ENCODE measurements at regions not wholly inside any gene's neighbourhood (a gene's known extent, or its start where the extent isn't known, plus 50 kb on each side); places are given as distances from the start of the nearest gene placed in this dataset.

DNA sequence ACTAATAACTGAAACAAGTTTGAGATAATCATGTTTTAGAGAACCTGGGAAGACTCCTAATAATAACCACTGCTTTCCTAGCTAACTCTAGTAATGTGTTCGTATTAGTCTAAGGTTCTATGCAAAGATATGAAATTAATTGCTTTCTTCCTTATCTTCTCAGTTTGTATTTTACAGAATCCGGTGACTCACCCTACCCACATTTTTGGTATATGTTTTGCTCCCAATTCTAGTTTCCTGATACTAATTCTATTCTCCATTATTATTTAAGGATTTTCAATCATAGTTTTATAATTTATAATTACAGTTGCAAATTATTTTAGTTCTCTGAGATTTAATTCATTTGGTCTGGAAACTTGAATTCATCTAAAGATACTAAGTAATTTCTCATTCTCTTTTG is 394.6 kb upstream of the SETBP1 start:
- TF ChIP-seq, protein P1, sequence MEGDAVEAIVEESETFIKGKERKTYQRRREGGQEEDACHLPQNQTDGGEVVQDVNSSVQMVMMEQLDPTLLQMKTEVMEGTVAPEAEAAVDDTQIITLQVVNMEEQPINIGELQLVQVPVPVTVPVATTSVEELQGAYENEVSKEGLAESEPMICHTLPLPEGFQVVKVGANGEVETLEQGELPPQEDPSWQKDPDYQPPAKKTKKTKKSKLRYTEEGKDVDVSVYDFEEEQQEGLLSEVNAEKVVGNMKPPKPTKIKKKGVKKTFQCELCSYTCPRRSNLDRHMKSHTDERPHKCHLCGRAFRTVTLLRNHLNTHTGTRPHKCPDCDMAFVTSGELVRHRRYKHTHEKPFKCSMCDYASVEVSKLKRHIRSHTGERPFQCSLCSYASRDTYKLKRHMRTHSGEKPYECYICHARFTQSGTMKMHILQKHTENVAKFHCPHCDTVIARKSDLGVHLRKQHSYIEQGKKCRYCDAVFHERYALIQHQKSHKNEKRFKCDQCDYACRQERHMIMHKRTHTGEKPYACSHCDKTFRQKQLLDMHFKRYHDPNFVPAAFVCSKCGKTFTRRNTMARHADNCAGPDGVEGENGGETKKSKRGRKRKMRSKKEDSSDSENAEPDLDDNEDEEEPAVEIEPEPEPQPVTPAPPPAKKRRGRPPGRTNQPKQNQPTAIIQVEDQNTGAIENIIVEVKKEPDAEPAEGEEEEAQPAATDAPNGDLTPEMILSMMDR (IDR thresholded peaks at IDR 0.05; ENCODE audit: partially characterized antibody, unreplicated experiment) = no peak
- Mint-ChIP-seq H3K9me3 (ENCODE audit: unreplicated experiment) (peaks cover 2% of the 10 kb centered on the region), H3K4me3 (ENCODE audit: unreplicated experiment) (no peak overlapping the region), H3K27ac (ENCODE audit: unreplicated experiment) (no peak overlapping the region), H3K4me1 (ENCODE audit: low read depth, unreplicated experiment) (peaks cover 6% of the 10 kb centered on the region), H3K36me3 (ENCODE audit: unreplicated experiment) (no peaks in the 10 kb centered on the region), H3K27me3 (ENCODE audit: unreplicated experiment) (no peaks in the 10 kb centered on the region)
- no peak for DNase-seq

DNA sequence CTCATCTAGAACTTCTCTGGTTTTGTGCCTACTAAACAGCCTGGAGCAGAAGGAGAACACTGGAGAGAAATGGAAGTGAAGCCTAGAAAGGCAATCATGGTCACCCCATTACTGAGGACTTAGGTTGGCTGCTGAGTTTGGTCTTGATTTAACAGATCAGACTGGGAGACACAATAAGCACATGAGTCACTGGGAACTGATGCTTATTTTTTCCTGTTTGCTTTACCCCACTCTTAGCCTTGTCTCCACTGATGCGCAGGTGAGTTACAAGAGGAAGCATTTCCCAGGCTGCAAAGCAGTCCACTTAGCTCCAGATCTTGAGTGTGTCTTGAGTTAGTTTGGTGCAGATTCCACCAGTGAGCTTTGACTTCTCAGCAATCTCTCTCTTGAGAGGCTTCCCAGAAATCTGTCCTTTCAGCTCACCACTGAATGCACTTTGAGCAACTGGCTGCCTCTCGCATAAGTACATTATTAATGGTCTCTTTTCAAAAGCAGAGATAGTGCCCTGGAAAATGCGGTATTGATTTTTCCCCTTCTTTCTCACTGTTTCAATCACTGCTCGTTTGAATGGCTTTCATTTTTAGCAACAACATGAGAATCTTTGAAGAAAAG is 390.2 kb upstream of the SETBP1 start:
- TF ChIP-seq, protein P1 (IDR thresholded peaks at IDR 0.05; ENCODE audit: partially characterized antibody, unreplicated experiment) = no peak
- Mint-ChIP-seq H3K27me3 (ENCODE audit: unreplicated experiment) (no peaks in the 10 kb centered on the region), H3K36me3 (ENCODE audit: unreplicated experiment) (no peaks in the 10 kb centered on the region), H3K4me1 (ENCODE audit: low read depth, unreplicated experiment) (peaks cover 10% of the 10 kb centered on the region), H3K27ac (ENCODE audit: unreplicated experiment) (no peak overlapping the region), H3K9me3 (ENCODE audit: unreplicated experiment) (no peaks in the 10 kb centered on the region), H3K4me3 (ENCODE audit: unreplicated experiment) (no peak overlapping the region)
- no peak for DNase-seq

DNA sequence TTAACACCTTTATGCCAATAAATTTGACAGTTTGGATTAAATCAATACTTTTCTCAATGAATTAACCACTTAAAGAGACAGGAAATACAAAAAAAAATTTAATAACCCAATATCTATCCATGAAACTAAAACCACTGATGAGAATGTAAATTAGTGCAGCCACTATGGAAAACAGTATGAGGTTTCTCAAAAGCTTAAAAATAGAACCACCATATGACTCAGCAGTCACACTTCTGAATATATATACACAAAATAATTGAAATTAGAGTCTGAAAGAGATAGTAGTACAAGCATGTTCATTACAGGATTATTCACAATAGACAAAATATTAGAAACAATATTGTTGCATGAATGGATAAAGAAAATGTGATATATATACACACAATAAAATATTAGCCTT is 382.1 kb upstream of the SETBP1 start:
- DNase-seq = no peak
- H3K9me3 Mint-ChIP-seq (ENCODE audit: unreplicated experiment) = peaks cover 6% of the 10 kb centered on the region
- H3K27ac Mint-ChIP-seq (ENCODE audit: unreplicated experiment) = no peak overlapping the region
- no peak overlapping the region for H3K4me3 Mint-ChIP-seq (ENCODE audit: unreplicated experiment)
- no peaks in the 10 kb centered on the region for H3K36me3 Mint-ChIP-seq (ENCODE audit: unreplicated experiment)
- TF ChIP-seq, protein P1 (IDR thresholded peaks at IDR 0.05; ENCODE audit: partially characterized antibody, unreplicated experiment) = no peak
- peaks cover 3% of the 10 kb centered on the region for H3K27me3 Mint-ChIP-seq (ENCODE audit: unreplicated experiment)
- H3K4me1 Mint-ChIP-seq (ENCODE audit: low read depth, unreplicated experiment) = no peaks in the 10 kb centered on the region

DNA sequence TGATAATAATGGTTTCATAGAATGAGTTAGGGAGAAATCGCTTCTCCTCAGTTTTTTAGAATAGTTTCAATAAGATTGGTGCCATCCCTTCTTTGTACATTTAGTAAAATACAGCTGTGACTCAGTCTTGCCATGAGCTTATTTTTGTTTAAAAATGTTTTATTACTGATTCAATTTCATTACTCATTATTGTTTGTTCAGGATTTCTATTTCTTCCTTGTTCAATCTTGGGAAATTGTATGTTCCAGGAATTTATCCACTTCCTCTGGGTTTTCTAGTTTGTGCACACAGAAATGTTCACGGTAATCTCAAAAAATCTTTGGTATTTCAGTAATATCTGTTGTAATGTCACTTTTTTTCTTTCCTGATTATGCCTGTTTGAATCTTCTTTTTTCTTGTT is 371.5 kb upstream of the SETBP1 start:
- H3K27me3 Mint-ChIP-seq (ENCODE audit: unreplicated experiment) = no peaks in the 10 kb centered on the region
- DNase-seq = no peak
- no peaks in the 10 kb centered on the region for H3K36me3 Mint-ChIP-seq (ENCODE audit: unreplicated experiment)
- H3K4me3 Mint-ChIP-seq (ENCODE audit: unreplicated experiment) = no peak overlapping the region
- H3K4me1 Mint-ChIP-seq (ENCODE audit: low read depth, unreplicated experiment) = no peaks in the 10 kb centered on the region
- no peak overlapping the region for H3K27ac Mint-ChIP-seq (ENCODE audit: unreplicated experiment)
- TF ChIP-seq, protein P1 (IDR thresholded peaks at IDR 0.05; ENCODE audit: partially characterized antibody, unreplicated experiment) = no peak
- peaks cover 2% of the 10 kb centered on the region for H3K9me3 Mint-ChIP-seq (ENCODE audit: unreplicated experiment)

DNA sequence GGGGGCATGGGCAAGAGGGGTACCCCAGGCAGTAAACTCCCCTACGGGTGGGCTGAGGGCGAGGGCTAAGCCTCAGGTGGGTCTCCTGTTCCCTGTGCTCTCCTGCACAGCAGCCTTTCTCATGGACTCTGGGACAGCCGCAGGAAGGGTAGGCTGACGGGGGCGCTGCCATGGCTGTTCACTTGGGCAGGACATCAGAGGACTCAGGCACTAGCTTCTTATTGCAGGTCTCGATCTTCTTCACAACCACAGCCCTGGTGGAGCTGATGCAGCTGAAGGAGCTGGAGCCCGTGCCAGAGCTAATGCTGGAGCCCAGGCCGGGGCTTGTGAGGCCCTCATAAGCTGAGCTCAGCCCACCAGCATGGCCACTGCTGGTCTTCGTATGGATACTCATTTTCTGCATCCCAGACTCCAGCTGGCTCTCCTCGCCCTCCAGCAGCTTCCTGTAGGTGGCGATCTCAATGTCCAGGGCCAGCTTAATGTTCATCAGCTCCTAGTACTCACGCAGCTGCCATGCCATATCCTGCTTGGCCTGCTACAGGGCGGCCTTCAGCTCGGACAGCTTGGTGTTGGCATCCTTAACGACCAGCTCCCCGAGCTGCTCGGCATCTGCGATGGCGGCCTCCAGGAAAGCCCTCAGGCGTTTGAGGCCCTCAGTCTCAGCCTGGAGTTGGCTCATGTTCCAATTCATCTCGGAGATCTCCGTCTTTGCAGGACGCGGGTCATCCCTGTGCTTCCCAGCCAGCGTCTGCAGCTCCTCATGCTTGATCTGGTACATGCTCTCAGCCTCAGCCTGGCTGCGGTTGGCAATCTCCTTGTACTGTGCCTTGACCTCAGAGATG is 359.8 kb upstream of the SETBP1 start:
- TF ChIP-seq, protein P1 (IDR thresholded peaks at IDR 0.05; ENCODE audit: partially characterized antibody, unreplicated experiment) = no peak
- DNase-seq = no peak
- Mint-ChIP-seq H3K36me3 (ENCODE audit: unreplicated experiment) (peaks cover 5% of the 10 kb centered on the region), H3K4me3 (ENCODE audit: unreplicated experiment) (no peak overlapping the region), H3K4me1 (ENCODE audit: low read depth, unreplicated experiment) (no peaks in the 10 kb centered on the region), H3K9me3 (ENCODE audit: unreplicated experiment) (no peaks in the 10 kb centered on the region), H3K27me3 (ENCODE audit: unreplicated experiment) (no peaks in the 10 kb centered on the region), H3K27ac (ENCODE audit: unreplicated experiment) (no peak overlapping the region)

Data from glutamatergic neuron (in vitro differentiated cells).